CD4-positive, alpha-beta T cell (primary cell): ENCODE measurements at regions not wholly inside any gene's neighbourhood (a gene's known extent, or its start where the extent isn't known, plus 50 kb on each side); places are given as distances from the start of the nearest gene placed in this dataset.

Experiments
- ATAC-seq: fragments of 200-7000 bp; cut with Tn5 transposase; one replicate; pipeline ENCODE4 v1.10.0; 2022; ENCODE audit warnings: mild to moderate bottlenecking; ENCODE audit not compliant: poor library complexity
- CTCF ChIA-PET: fragments of 350-600 bp; sonication (Branson Sonifier 250); formaldehyde crosslinking; loops from one replicate; lab custom pipeline; 2021; ENCODE audit warnings: antibody characterized with exemption, inconsistent platforms; lab: Charles Lee
- POLR2A ChIA-PET: fragments of 350-600 bp; sonication (Branson Sonifier 250); formaldehyde crosslinking; loops from one replicate; lab custom pipeline; 2021; ENCODE audit warnings: antibody characterized with exemption, inconsistent platforms; lab: Charles Lee
- DNase-seq, 14 experiments: peaks; one replicate each; pipeline ENCODE4 v3.0.0-alpha.2; 2013 to 2020; ENCODE audit warnings: mixed read lengths in 2 of 14
- H3K27ac ChIP-seq, 2 donors: one replicate each; pipeline versions ENCODE4 v1.5.1 to v1.7.0; 2013; ENCODE audit warnings: low read length in 2 of 2, low read depth in 1 of 2, mild to moderate bottlenecking in 1 of 2
- H3K27me3 ChIP-seq, 2 experiments: 1 replicate in 1 of 2; 2 replicates in 1 of 2; pipeline versions ENCODE4 v1.6.1 to v1.7.0; 2013; ENCODE audit warnings: low read length in 2 of 2, control low read depth in 1 of 2, mild to moderate bottlenecking in 1 of 2, moderate library complexity in 1 of 2; ENCODE audit not compliant: insufficient read depth in 2 of 2, control insufficient read depth in 1 of 2
- H3K36me3 ChIP-seq: one replicate; pipeline ENCODE4 v1.6.1; 2013; ENCODE audit warnings: low read length, control low read depth; ENCODE audit not compliant: insufficient read depth
- H3K4me1 ChIP-seq: one replicate; pipeline ENCODE4 v1.6.1; 2013; ENCODE audit warnings: low read length, control low read depth; ENCODE audit not compliant: insufficient read depth
- H3K4me3 ChIP-seq: one replicate; pipeline ENCODE4 v1.5.1; 2013; ENCODE audit warnings: mild to moderate bottlenecking, low read length, moderate library complexity
- H3K9me3 ChIP-seq, 2 experiments: 1 replicate in 1 of 2; 2 replicates in 1 of 2; pipeline versions ENCODE4 v1.6.1 to v1.7.0; 2013; ENCODE audit warnings: low read length in 2 of 2, mild to moderate bottlenecking in 2 of 2, control low read depth in 1 of 2, moderate library complexity in 1 of 2; ENCODE audit not compliant: control insufficient read depth in 1 of 2, insufficient read depth in 1 of 2
- H3K27ac Mint-ChIP-seq: one replicate; pipeline ENCODE4 v1.8.0; 2020; ENCODE audit warnings: mixed read lengths
- H3K27me3 Mint-ChIP-seq: one replicate; pipeline ENCODE4 v1.8.0; 2021; ENCODE audit warnings: mixed read lengths
- H3K36me3 Mint-ChIP-seq: one replicate; pipeline ENCODE4 v1.8.0; 2021; ENCODE audit warnings: low read depth, mixed read lengths
- H3K4me1 Mint-ChIP-seq: one replicate; pipeline ENCODE4 v1.8.0; 2021; ENCODE audit warnings: low read depth, mixed read lengths
- H3K4me3 Mint-ChIP-seq: one replicate; pipeline ENCODE4 v1.8.0; 2020; ENCODE audit warnings: mild to moderate bottlenecking, mixed read lengths
- H3K9me3 Mint-ChIP-seq: one replicate; pipeline ENCODE4 v1.8.0; 2020; ENCODE audit warnings: mixed read lengths
- intact Hi-C, 2 experiments: fragments of 100-400 bp; cut with DNase I in 1 of 2; cut with micrococcal nuclease in 1 of 2; formaldehyde crosslinking; loops; one replicate each; pipeline versions ENCODE4 v1.15.1 to v1.9.0; 2023 to 2025; cut with DNase I, micrococcal nuclease
- TF ChIP-seq, protein P1 (sequence below): fragments of 200-600 bp; IDR thresholded peaks from one replicate; pipeline ENCODE4 v1.8.0; 2022; ENCODE audit warnings: antibody characterized with exemption, mild to moderate bottlenecking

DNA sequence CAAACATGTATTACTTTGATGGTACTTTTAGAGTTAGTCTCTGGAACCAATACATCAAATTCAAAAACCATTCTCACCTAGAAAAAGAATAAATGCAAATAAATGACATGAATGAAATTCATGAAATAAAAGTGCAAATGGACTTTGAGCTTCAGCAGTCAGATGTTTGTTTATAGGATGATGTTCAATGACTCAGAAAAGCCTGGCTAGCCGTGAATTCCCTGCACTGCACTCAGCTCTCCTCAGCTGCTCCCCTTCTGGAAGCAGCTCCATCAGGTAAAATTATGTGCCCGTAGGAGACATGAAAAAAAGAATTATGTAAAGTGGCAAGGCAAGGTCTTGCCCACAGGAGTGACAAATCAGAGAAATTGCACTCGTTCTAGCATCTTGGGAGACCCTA is 390.6 kb downstream of the GPM6A start:
- Histone ChIP-seq H3K27ac (no peak overlapping the region), H3K4me1 (no peaks in the 10 kb centered on the region), H3K9me3 (no peaks in the 10 kb centered on the region), H3K27me3 (no peaks in the 10 kb centered on the region), H3K4me3 (no peak overlapping the region), H3K36me3 (no peaks in the 10 kb centered on the region)
- TF ChIP-seq, protein P1, sequence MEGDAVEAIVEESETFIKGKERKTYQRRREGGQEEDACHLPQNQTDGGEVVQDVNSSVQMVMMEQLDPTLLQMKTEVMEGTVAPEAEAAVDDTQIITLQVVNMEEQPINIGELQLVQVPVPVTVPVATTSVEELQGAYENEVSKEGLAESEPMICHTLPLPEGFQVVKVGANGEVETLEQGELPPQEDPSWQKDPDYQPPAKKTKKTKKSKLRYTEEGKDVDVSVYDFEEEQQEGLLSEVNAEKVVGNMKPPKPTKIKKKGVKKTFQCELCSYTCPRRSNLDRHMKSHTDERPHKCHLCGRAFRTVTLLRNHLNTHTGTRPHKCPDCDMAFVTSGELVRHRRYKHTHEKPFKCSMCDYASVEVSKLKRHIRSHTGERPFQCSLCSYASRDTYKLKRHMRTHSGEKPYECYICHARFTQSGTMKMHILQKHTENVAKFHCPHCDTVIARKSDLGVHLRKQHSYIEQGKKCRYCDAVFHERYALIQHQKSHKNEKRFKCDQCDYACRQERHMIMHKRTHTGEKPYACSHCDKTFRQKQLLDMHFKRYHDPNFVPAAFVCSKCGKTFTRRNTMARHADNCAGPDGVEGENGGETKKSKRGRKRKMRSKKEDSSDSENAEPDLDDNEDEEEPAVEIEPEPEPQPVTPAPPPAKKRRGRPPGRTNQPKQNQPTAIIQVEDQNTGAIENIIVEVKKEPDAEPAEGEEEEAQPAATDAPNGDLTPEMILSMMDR = no peak
- Mint-ChIP-seq H3K36me3 (no peaks in the 10 kb centered on the region), H3K9me3 (peaks cover 11% of the 10 kb centered on the region), H3K27me3 (no peaks in the 10 kb centered on the region), H3K4me3 (no peak overlapping the region), H3K4me1 (no peaks in the 10 kb centered on the region), H3K27ac (no peak overlapping the region)
- ChIA-PET POLR2A (no interaction called here), CTCF (no interaction called here)
- intact Hi-C loops = no loop called here
- DNase-seq (no peak), ATAC-seq (no peak)

DNA sequence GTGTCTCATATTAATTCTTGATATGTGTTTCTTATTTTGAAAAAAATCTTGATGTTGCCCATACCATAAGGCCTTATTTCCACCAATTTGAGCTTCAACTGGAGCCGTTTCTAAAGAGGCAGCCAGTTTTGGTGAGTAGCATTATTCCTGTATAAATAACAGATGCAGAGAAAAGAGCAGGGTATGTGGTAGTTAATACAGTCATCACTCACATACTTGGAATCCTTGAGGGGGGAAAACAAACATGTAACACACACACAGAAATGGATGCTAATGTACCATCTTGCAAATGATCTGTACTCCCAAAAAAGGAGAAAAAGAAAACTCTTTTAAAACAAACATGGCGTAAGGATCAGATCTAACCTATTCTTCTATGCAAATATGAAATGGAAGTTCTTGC is 389.7 kb downstream of the GPM6A start:
- Histone ChIP-seq H3K4me1 (no peaks in the 10 kb centered on the region), H3K4me3 (no peak overlapping the region), H3K27me3 (no peaks in the 10 kb centered on the region), H3K36me3 (no peaks in the 10 kb centered on the region), H3K27ac (no peak overlapping the region), H3K9me3 (peaks cover 0 to under 1% of the 10 kb centered on the region in 2 experiments)
- ChIA-PET CTCF (no interaction called here), POLR2A (no interaction called here)
- intact Hi-C loops = no loop called here
- Mint-ChIP-seq H3K27ac (no peak overlapping the region), H3K4me3 (no peak overlapping the region), H3K36me3 (no peaks in the 10 kb centered on the region), H3K27me3 (no peaks in the 10 kb centered on the region), H3K9me3 (peaks cover 11% of the 10 kb centered on the region), H3K4me1 (no peaks in the 10 kb centered on the region)
- DNase-seq (no peak), ATAC-seq (no peak)
- TF ChIP-seq, protein P1 = no peak

DNA sequence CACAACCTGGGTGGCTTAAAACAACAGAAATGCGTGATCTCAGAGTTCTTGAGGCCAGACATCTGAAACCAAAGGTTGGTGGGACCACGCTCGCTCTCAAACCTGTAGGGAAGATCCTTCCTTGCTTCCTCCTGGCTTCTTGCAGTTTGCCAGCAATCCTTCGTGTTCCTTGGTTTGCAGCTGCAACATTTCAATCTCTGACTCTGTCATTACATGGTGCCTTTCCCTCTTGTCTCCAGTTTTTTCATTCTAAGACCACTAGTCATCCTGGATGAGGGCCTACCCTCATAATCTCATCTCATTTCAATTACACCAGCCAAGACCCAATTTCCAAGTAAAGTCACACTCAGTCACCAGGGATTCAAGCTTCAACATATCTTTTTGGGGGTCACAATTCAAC is 388.0 kb downstream of the GPM6A start:
- peaks cover 6% of the 10 kb centered on the region for H3K9me3 Mint-ChIP-seq
- TF ChIP-seq, protein P1 = no peak
- H3K27ac ChIP-seq = no peak overlapping the region
- POLR2A ChIA-PET = no interaction called here
- no peaks in the 10 kb centered on the region for H3K36me3 ChIP-seq
- CTCF ChIA-PET = interaction anchor here (0.7 kb wide), 1 partner anchor 21 kb away, joined by 4 read pairs; no protein-coding TSS in a partner anchor
- H3K27me3 ChIP-seq = no peaks in the 10 kb centered on the region
- no peak overlapping the region for H3K4me3 ChIP-seq
- H3K27ac Mint-ChIP-seq = no peak overlapping the region
- no peaks in the 10 kb centered on the region for H3K27me3 Mint-ChIP-seq
- no peaks in the 10 kb centered on the region for H3K4me1 ChIP-seq
- H3K9me3 ChIP-seq = peaks cover 0 to 12% of the 10 kb centered on the region in 2 experiments
- intact Hi-C loops = no loop called here
- H3K4me1 Mint-ChIP-seq = no peaks in the 10 kb centered on the region
- ATAC-seq = no peak
- H3K4me3 Mint-ChIP-seq = no peak overlapping the region
- no peaks in the 10 kb centered on the region for H3K36me3 Mint-ChIP-seq
- no peak for DNase-seq
